Cardiac septum (tissue), 1 donor: ENCODE measurements at regions not wholly inside any gene's neighbourhood (a gene's known extent, or its start where the extent isn't known, plus 50 kb on each side); places are given as distances from the start of the nearest gene placed in this dataset.
"Not testable (repeated sequence)": the region's sequence is repeated elsewhere in the genome, so short reads cannot be mapped to it uniquely, and the experiment has no call there.

ENCODE experiments used
- DNase-seq: peaks from one replicate; pipeline ENCODE4 v3.0.0-alpha.2; 2020; ENCODE audit warnings: low spot score
- intact Hi-C: fragments of 100-400 bp; cut with DNase I; formaldehyde crosslinking; loops from one replicate; pipeline ENCODE4 v1.14.0; 2022
- donor health status: DM: no; HTN: no; CAD: no.

DNA sequence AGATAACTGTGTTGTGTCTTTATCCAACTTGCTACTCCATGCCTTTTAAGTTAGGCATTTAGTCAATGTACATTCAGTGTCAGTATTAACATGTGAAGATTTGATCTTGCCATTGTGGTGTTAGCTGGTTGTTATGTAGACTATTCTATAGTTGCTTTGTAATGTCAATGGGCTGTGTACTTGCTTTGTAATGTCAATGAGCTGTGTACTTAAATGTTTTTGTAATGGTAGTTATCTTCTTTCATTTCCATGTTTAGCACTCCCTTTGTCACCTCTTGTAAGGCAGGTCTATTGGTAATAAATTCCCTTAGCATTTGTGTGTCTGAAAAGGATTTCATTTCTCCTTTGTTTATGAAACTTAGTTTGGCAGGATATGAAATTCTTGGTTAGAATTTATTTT, 53.4 kb downstream of the MC4R start:
- intact Hi-C loops: no loop called here
- no peak for DNase-seq

DNA sequence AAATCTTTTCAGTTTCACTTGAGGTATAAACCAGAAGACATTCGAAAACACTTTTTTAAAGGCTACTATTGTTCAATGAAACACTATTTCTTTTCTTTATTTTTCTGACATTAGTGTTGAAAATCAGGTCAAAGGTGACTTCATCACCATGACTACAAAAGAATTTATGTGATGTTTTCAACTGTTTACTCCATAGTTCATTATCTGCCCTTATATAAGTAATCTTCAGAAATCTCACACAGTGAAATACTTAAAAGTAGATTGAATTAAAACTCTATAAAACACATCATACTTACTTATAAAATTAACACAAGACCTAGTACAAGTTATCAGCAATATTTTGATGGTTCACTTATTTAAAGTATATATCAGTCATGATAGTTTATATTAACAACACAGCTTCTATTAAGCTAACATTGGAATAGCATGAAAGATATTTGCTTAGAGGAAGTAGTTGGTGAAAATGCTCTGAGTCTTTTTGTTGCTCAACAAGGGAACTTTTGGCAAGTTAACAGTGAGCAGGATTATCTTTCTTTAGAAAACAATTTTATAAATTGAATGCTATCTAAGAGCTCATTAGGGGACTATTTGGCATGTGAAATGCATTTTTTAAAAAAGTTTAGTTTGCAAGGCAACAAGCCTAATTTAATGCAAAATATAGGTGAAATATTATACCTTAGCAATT, 60.8 kb downstream of the MC4R start:
- DNase-seq: no peak
- intact Hi-C loops: no loop called here

DNA sequence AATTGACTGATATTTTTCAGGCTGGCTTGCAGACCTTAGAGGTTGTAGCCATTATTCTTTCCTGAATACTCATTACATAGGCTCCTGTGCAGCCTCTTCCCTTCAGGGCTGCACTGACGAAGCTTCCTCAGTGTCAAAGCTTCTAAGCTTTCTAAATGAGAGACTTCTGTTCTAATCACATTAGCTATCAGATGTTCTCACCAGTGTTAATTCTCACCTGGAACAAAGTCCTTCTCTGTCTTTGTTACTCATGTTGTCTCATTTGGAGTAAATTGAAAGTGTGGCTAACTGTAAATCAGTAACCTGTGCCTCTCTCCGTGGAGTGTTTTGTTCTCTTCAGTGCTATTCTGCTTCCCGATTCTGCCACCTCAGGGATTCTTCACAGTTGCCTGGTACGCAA, 76.9 kb downstream of the MC4R start:
- intact Hi-C loops: no loop called here
- no peak for DNase-seq

DNA sequence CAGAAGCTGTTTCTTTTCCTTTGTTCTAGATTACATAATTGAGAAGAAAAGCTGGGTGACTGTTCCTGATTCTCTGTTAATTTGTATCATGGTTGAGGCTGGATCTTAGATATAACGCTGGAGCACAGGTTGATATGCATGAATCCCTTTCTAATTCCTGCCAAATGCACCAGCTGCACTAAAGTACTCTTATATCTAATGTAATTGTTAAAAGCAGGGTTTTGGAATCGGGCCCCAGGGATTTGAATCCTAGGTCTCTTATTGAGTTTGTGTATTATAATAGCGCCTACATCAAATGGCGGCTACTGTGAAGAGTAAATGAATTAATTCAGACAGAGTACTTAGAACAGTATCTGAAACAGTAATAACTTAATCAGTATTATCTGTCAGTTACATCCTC, 80.4 kb downstream of the MC4R start:
- DNase-seq: no peak
- intact Hi-C loops: no loop called here

DNA sequence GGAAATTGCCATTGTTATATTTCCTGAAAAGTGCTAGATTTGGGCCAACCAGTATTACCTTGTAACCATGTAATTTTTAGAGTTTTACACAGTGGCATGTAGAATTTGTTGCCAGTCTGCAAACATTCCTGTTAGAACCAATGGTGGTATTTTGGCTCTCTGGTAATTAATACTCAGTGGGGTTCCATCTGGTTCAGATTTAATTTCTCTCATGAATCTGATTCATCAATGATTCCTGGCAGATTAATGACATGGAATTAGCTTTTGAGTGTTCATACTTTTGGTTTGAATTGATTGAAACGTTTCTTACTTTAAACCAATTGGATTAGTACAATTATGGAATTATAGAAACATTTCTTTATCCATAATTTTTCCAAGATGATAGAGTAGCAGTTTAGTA, 93.2 kb downstream of the MC4R start:
- no peak for DNase-seq
- intact Hi-C loops: no loop called here

DNA sequence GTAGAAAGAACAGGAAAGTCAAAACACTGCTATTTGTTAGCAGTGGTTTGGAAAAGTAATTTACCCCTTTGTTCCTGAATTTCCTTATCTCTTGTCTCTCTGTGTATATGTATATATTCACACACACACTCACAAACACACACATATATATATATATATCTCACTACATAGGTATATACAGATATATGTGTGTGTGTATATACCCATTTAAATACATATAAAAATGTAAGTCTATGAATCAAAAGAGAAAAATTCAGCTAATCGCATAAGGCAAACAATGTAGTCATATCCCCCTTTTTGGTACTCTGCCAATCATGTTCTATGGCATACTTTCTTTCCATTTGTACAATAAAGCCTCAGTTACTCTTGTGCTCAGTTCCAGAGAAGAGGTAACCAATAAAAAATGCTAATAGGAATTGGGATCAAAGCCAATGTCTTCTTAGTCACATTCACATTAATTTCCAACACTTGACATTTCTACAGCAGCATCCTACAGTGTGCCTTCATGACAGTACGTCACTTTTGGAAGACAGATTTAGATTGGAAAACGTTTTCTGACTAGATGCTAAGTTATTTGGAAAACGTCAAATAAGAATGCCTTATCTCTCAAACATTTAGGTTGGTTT, 94.6 kb downstream of the MC4R start:
- intact Hi-C loops: no loop called here
- DNase-seq: no peak

DNA sequence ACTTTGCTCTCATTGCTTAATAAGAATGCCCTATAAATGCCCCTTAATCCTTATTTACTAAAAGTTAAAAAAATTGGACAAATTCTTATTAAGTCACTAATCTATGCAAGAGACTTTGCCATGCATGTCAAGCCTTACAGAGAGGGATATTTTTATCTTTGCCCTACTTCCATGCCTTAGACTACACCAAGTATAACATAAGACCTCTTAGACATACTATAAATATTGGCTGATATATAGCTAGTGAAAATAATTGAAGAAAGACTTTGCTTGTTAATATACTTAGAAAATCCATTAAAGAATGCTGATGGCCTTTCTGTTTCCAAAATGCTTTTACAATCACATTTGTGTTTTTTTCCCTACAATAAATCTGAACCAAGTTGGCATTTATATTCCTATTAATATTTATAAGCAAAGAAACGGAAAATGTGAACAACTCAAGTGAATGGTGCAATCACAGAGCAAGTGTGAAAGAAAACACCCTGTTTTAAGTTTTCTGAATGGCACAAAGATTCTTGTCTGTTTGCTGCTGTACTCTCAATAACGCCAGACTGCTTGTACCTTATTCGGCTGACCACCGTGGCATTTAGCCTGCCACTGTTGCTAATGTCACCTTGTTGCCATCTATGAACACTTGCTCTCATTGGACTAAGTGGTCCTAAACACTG, 105.0 kb downstream of the MC4R start:
- DNase-seq: no peak
- intact Hi-C loops: no loop called here

DNA sequence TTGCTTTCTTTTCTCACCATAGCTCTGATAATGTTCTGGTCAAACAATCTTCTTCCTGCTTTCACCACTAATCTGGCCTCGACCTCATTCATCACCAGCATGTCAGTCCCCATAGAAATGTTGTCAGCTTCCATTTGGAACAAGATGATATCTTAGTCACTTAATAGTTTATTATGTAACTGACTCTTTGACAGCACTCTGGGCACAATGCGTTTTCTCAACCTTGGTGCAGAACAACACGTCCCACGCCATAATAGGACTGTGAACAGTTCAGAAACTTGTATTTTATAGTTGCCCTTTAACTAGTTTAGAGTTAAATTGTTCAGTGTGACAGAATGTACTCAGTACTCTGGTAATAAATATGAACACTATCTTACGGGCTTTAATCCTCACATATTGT, 106.0 kb downstream of the MC4R start:
- intact Hi-C loops: no loop called here
- no peak for DNase-seq

DNA sequence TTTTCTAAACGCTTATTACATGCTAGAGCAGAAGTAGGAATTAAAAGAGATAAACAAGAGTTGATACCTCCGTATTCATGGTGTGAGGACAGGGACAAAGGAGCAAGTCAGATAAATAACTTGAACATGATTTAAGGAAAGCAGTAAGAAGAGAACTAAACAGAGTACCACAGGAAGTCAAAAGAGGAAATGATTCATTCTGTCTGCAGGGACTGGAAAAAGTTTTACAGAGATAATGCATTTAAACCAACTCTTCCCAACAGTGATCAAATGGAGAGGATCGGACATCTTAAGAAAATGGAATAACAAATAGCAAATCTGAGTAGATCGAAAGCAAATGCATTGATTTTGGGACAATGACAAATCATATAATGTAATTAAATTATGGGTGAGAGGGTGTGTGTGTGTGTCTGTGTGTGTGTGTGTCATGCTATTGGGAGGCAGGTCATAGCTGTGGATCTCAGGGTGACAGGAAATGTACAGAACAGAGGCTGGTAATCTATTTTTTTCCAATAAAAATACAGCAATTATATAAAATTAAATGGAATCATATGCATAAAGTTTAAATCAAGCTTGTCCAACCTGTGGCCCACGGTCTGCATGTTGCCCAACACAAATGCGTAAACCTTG, 113.4 kb downstream of the MC4R start:
- intact Hi-C loops: no loop called here
- DNase-seq: no peak

DNA sequence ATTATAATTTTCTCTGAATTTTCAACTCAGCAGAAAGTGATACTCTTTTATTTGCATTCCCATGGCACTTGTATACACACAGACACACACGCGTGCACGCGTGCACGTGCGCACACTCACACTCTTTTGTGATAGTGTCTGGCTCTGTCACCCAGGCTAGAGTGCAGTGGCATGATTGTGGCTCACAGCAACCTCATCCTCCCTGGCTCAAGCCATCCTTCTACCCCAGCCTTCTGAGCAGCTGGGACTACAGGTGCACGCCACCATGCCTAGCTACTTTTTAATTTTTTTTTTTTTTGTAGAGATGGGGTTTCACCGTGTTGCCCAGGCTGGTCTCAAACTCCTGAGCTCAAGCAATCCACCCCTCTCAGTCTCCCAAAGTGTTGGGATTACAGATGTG, 123.2 kb downstream of the MC4R start:
- no peak for DNase-seq
- intact Hi-C loops: no loop called here

DNA sequence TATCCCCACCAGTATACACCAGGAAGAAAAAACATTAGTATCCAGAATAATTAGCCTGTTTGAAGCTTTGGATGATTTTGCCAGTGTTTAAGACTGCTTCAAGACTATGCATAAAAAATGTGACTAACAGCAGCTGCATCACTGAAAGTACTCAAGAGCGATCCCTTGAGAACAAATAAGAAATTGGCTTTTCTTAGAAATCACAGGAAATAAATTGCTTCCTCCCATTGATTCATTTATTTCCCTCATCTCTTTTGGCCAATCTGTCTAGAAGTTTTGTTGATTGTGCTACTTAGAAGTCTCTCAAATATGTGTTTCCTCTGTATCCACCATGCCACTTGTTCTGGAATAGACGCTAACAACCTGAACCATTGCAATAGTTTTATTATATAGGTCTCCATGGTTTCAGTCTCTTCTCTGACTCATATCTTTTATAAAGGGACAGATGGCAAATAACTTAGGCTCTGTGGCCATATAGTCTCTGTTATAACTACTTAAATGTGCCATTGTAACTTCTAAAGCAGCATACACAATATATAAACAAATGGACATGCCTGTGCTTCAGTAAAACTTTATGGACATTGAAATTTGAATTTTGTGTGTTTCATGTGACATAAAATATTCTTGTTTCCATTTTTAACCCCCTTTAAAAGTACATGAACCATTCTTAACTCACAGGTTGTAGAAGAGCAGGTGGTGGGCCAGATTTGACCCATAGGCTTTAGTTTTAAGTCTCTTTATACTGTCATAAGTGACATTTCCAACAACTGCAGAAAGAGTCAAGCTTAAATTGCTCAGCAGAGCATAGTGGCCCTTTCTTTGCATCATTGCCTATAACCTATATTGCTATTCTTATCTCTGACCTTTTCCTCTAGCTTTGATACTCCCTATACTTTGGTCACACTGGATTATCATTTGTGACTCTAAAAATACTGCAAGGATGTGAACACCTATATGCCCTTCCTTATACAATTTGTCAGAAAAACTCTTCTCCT, 123.9 kb downstream of the MC4R start:
- no peak for DNase-seq
- intact Hi-C loops: no loop called here

DNA sequence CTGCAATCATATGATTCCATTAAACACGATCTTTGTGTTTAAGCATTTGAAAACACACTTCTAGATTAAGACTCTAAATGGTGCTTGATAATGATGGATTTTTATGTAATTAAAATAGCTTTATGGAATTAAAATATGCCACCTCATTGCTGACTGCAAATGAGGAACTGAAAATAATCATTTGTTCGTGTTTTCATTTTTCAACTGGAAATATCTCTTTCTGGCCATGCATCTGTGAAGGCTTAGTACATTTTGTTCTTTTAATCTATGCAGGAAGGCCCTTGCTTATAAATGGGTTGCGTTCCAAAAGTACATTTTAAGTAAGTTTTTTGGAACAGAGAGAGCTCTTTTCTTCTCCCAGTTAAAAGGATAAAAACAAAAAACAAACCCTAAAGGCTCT, 125.5 kb downstream of the MC4R start:
- no peak for DNase-seq
- intact Hi-C loops: no loop called here

DNA sequence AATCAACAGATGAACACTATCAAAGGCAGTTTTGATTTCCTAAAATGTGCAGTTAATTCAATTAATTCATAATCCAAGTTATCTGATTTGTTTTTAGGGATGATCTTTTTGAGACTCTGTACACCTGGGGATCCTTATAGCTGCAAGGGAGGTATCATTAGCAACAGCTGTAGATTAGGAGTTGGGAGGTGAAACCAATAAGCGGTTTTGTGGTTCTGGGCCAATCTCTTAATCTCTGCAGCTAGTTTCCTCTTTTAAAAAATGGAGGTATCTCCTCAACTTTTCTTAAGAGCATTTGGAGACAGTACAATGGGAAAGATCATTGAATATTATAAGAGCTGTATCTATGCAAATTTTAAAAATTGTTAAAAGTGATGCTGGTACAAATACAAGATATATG, 126.0 kb downstream of the MC4R start:
- no peak for DNase-seq
- intact Hi-C loops: no loop called here

DNA sequence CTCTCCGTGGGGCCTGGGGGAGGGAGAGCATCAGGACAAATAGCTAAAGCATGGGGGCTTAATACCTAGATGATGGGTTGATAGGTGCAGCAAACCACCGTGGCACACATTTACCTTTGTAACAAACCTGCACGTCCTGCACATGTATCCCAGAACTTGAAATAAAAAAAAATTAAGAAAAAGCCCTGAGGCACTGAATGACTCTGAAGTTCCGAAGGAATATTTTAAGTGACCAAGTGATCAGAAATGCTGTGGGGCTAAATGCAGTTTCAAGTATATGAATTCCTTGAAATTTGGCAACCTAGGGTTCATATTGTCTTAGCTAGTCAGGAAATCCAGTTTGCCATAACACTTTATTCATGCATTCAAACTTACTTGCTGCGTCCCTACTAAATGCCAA, 127.5 kb downstream of the MC4R start:
- intact Hi-C loops: no loop called here
- no peak for DNase-seq

DNA sequence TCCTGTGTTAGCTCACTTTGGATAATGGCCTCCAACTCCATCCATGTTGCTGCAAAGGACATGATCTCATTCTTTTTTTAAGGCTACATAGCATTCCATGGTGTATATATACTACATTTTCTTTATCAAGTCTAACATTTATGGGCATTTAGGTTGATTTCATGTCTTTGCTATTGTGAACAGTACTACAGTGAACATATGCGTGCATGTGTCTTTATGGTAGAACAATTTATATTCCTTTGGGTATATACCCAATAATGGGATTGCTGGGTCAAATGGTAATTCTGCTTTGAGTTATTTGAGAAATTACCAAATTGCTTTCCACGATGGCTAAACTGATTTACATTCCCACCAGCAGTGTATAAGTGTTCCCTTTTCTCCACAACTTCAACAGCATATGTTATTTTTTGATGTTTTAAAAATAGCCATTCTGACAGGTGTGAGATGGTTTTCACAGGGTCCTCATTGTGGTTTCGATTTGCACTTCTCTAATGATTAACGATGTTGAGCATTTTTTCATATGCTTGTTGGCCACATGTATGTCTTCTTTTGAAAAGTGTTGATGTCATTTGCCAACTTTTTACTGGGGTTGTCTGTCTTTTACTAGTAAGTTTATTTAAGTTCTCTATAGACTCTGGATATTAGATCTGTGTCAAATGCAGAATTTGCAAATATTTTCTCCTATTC, 133.4 kb downstream of the MC4R start:
- not testable (repeated sequence) for DNase-seq
- intact Hi-C loops: loop anchor here (10.0 kb wide), 1 partner anchor 64 kb away; no protein-coding TSS in a partner anchor

DNA sequence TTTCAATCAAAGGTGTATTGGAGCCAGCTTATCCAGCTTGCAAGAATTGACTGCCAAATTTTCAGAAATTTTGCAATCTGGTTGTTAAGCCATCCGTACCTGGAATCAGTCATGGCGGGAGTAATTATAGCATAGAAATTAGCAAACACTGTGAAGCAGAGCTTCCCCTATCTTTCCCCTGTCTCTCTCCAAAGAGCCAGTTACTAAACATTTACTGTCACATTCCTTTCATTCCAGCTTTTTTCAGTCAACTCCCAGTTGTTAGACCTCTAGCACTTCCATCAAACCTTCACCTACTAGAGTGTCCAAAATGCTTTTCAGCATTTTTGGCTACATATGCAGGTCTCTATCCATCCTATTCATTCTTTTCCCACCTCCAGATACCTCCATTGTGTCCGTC, 137.4 kb downstream of the MC4R start:
- intact Hi-C loops: loop anchor here (10.0 kb wide), 1 partner anchor 60 kb away; no protein-coding TSS in a partner anchor
- no peak for DNase-seq

DNA sequence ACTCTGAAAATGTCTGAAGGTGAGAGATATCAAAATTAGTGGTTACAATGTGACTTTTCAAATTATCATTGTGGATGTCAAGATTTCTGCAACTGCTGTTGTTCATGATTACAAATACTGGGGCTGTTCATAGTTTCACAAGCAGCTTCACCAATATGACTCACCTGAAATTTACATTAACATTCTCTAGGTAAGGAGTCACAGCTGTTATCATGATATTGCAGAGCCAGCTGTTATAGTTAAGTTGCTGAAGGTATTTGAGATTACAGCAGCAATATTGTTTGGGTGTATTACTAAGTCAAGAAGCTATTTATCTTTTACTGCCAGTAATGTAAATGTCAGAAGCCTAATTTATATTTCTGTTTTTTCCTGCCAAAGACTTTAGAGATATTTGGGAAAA, 140.0 kb downstream of the MC4R start:
- intact Hi-C loops: loop anchor here (10.0 kb wide), 1 partner anchor 58 kb away; no protein-coding TSS in a partner anchor
- DNase-seq: no peak

DNA sequence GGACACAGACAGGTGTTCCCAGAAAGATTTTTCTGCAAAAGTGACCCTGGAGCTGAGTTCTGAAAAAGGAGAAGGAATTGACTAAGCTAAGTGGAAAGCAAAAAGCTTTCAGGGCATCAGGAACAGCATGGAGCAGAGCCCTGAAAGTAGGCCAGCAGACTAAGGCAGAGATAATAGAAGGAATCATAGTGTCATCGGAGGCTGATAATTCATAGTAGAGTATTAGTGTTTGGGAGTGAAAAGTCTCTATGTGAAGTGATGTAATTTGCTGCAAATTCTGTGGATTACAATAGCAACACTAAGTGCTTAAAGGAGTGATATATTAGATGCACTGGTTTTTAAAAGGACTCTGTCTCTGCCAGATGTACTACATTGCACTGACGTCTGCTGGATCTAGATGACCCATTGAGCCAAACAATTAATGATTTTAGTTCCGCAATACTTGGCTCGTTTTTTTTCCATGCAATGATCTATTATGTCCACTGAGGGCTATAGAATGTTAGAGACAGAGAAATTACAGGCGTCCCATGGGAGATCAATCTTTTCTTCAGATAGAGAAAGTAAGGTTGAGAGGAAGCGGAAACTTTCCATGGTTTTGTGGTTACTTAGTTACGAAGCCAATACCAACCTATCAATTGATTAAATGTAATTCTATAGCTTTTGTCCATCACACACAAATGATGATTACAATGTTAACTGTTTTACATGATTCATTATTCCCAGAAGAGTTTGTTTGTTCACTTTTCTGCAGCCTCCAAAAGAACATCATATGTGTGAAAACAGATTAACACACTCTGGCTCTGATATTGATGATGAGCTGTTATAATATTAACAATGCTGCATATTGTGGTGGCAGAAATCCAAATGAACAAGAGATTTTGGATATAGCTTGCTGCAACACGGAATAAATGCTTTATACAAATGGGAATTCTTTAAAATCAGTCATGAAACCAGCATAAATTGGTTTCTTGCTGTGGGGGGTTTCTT, 143.7 kb downstream of the MC4R start:
- DNase-seq: no peak
- intact Hi-C loops: no loop called here
